ENCODE measurements at regions not wholly inside any gene's neighbourhood (a gene's known extent, or its start where the extent isn't known, plus 50 kb on each side); places are given as distances from the start of the nearest gene placed in this dataset.
"Not testable (repeated sequence)": the region's sequence is repeated elsewhere in the genome, so short reads cannot be mapped to it uniquely, and the experiment has no call there.

DNA sequence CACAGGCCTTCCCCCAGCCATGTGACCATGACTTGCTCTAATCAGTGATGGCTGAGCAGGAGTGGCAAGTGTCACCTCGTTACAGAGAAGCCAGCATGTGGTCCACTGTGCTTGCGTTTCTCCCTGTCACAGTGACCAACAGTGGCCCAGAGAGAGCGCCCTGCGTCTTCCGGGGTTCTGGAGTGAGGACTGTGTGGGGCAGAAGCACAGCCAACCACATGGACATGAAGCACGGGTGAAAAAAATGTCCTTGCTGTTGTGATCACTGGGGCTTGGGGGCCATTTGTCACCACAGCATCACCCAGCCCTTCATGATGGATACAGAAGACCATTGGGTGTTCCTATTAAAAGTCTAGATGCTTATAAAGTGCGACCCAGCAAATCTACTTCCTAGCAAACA is 174.6 kb upstream of the C14orf180 start:
- DNase-seq, result no peak

GRCh38 chr14:104405360-104406226 is 174.0 kb upstream of the C14orf180 start:
- no peak for DNase-seq

DNA sequence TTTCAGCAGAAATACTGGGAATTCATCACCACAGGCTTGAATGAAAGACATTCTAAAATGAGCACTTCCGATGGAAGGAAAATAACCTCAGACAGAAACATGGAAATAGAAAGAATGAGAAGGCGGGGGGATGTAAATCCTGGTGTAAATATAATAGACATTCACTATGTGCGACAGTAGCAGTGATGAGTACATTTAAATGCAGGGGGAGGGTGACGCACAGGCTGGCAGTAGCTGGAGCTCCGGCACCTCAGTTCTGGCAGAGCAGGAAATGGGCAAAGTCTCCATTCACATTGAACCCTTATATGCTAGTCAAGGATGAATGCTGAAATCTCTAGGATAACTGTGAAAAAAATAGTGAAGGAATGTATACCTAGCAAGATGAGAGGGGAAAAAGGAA is 172.7 kb upstream of the C14orf180 start:
- DNase-seq, result no peak

DNA sequence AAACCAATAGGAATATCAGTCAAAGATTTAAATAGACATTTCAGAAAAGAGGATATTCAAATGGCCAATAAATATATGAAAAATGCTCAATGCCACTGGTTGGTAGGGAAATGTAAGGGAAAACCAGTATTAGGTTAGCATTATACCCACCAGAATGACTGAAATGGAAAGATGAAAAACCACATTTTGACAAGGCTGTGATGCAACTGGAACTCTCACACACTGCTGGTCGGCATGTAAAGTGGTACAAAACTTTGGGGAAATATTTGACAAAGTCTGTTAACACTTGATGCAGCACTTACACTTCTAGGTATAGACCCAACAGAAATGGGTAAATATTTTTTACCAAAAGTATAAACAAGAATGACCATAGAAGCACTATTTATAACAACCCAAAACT is 163.2 kb upstream of the C14orf180 start:
- DNase-seq, result no peak

DNA sequence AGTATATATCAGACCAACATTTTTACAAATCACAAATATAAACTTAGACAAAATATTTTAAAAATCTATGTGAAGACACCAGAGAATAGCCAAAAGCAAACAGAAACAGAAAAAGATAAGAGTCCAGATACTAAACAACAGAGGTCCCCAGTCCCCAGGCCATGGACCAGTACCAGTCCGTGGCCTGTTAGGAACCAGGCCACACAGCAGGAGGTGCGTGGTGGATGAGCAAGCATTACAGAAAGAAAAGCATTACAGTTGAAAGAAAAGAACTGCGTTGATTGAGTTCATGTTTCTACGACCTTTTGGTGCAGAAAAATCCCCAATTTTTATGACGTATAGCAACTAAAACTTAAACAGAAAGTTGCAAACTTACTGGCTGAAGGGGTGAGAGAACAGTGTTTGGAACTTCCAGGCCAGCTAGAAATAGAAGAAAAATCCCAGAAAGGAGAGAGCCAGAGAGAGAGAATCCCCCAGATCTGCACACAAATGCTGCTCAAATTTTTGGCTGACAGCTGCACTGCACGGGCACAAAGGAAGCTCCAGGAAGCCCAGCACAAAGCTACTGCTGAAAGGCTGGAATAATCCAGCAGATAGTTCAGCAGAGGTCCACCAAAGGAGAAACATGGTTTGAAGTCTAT is 159.6 kb upstream of the C14orf180 start:
- no peak for DNase-seq

- not testable (repeated sequence) for DNase-seq
These were observed 159.0 kb upstream of the C14orf180 start for GRCh38 chr14:104420523-104420922.

DNA sequence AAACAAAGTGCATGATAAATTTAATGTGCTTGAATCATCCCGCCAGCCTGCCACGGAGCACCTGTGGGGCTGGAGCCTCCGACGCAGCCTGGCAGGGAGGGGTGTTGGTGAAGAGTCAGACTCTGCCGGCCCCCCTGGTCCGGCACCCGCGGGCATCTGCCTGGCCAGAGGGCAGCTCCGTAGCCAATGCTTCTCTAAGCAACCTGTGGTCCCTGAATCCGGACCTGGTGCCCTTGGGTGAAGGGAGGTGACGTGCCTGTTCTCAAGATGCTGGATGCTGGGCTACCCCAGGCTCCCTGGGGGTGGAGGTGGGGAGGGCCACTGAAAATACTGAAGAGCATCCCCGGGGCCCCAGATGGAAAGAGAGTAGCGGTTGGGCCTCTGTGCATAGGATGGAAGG is 158.6 kb upstream of the C14orf180 start:
- DNase-seq, result no peak

GRCh38 chr14:104421401-104421821 is 158.2 kb upstream of the C14orf180 start:
- DNase-seq, result no peak

- DNase-seq, result no peak
These were observed 157.4 kb upstream of the C14orf180 start for GRCh38 chr14:104421892-104422828.

GRCh38 chr14:104422837-104423681 is 156.5 kb upstream of the C14orf180 start:
- DNase-seq, result no peak

- DNase-seq, result no peak
These were observed 155.7 kb upstream of the C14orf180 start for GRCh38 chr14:104423701-104424405.

GRCh38 chr14:104424406-104425072 is 155.0 kb upstream of the C14orf180 start:
- no peak for DNase-seq

DNA sequence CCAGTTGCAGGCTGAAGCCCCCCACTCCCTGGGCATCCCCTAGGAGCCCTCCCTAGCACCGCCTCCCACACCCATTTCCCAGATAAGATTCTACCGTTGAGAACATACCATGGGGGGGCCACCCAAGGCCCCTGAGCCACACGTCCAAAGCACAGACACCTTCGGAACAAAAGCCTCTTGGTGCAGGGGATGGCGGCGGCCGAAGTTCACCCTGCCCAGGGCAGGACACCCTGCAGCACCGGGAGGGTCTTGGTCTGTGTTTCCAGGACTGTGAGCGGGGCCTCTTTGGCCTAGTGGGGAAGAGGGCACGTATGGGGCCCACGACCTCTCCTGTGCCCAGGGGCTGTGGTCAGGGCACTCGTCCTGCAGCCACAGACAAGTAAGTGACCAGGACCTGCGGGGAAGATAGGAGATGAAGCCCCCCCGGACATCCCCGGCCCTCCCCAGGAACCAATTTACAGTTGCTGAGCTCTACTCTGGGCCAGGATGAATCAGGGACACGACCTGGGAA is 154.3 kb upstream of the C14orf180 start:
- DNase-seq, result no peak

- no peak for DNase-seq
These were observed 153.6 kb upstream of the C14orf180 start for GRCh38 chr14:104425763-104426646.

DNA sequence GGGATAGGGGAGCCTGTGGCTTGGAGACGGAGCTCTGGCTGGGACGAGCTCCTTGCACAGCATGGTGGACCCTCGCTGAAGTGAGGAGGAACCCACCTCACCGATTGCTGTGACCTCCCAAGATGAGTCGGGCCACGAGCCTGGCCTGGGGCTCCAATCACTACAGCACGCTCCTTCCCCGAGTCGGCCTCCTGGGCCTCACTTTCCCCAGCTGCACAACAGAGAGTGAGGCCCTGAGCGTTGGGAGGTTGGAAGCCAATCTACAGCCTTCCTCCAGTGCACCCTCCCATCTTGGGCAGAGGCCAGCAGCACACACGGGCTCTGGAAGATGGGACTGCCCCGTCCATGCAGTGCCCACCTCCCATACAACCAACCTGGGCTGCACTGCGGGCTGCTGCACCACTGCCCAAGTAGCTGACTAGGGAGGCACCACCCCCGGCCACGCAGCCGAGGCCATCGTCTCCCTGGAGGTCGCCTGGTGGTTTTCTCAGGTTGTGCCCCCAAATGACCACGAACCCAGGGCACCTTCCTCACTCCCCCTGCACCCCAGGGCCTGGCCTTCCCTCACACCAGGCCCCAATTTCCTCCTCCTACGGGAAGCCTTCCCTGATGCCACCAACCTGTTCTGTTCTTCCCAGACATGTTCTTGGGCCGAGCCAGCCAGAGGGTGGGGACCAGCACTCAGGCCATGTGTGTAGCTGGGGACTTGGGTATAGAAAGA is 152.3 kb upstream of the C14orf180 start:
- DNase-seq, result no peak

DNA sequence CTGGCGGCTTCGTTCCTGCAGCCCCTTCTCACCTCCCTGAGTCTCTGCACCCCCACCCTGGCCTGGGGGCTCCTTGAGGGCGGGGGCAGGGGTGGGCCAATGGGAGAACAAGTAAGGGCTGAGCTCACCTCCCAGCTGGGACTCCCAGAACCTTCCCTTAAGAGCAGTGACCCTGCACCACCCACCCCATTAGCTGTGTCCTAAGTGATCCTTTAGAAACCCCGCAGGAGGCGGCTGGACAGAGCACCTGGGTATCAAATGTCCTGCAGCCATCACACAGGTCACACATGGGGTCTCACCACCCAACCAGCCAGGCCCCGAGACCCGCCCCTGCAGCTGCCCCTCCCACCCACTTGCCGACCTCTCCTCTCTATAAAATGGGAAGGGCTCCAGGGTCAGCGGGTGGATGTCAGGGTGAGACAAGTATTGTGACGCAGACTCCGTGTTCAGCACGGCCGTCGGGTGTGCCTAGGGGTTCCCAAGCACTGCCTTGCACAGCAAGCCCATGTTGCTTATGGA is 151.2 kb upstream of the C14orf180 start:
- no peak for DNase-seq

- DNase-seq, result no peak
These were observed 150.7 kb upstream of the C14orf180 start for GRCh38 chr14:104428860-104429259.

DNA sequence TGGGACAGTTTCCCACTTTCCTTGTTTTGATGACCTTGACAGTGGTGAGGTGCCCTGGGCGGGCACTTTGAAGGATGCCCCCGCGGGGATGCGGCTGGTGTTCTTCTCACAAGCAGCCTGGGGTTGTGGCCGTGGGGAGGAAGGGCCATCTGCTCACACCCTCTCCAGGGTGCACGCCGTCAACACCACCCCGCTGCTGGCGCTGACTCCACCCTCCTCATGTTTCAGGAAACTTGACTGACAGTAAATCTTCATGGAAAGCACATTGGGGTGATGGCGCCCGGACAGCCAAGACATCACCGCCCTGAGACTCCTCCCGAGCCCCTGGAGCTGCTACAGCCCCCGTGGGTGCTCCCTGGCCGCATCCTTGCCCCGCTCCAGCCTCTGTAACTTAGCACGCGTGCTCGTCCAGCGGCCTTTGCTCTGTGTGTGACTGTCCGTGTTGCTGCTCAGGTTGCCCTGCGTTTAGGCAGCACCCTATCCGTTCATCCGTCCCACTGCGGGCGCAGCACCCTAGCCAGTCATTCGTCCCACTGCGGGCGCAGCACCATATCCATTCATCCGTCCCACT is 150.2 kb upstream of the C14orf180 start:
- no peak for DNase-seq

Data from CD4-positive, alpha-beta T cell treated with Interleukin-15 for 1 hour (primary cell).